ENCODE measurements at regions not wholly inside any gene's neighbourhood (a gene's known extent, or its start where the extent isn't known, plus 50 kb on each side); places are given as distances from the start of the nearest gene placed in this dataset.

- TF ChIP-seq, protein P1, sequence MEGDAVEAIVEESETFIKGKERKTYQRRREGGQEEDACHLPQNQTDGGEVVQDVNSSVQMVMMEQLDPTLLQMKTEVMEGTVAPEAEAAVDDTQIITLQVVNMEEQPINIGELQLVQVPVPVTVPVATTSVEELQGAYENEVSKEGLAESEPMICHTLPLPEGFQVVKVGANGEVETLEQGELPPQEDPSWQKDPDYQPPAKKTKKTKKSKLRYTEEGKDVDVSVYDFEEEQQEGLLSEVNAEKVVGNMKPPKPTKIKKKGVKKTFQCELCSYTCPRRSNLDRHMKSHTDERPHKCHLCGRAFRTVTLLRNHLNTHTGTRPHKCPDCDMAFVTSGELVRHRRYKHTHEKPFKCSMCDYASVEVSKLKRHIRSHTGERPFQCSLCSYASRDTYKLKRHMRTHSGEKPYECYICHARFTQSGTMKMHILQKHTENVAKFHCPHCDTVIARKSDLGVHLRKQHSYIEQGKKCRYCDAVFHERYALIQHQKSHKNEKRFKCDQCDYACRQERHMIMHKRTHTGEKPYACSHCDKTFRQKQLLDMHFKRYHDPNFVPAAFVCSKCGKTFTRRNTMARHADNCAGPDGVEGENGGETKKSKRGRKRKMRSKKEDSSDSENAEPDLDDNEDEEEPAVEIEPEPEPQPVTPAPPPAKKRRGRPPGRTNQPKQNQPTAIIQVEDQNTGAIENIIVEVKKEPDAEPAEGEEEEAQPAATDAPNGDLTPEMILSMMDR (IDR thresholded peaks at IDR 0.05) = no peak
These were observed 753.3 kb upstream of the LRRN3 start for GRCh38 chr7:110337646-110338045.

GRCh38 chr7:110347081-110347480 is 743.8 kb upstream of the LRRN3 start:
- TF ChIP-seq, protein P1 (IDR thresholded peaks at IDR 0.05) = no peak

- TF ChIP-seq, protein P1 (IDR thresholded peaks at IDR 0.05) = no peak
These were observed 734.5 kb upstream of the LRRN3 start for GRCh38 chr7:110356438-110356837.

- TF ChIP-seq, protein P1 (IDR thresholded peaks at IDR 0.05) = no peak
These were observed 732.9 kb upstream of the LRRN3 start for GRCh38 chr7:110358028-110358427.

GRCh38 chr7:110371709-110372108 is 719.2 kb upstream of the LRRN3 start:
- TF ChIP-seq, protein P1 (IDR thresholded peaks at IDR 0.05) = no peak

DNA sequence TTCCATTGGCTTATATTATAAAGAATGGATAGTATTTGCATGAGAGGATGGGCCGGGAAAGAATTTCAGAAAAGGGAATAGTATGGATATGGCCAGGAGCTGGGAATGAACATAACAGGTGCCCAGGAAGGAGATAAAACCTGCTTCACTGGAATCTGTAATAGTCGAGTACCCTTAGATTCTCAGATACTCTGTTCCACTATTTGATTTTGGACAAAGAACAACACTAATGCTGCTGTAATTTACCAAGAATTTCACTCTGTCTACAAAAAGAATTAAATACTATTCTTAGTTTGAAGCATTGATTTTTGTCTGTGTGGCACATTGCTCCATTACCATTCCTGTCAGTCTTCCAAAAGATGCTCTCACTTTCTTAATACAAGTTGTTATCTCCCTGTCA is 718.2 kb upstream of the LRRN3 start:
- TF ChIP-seq, protein P1 (IDR thresholded peaks at IDR 0.05) = no peak

DNA sequence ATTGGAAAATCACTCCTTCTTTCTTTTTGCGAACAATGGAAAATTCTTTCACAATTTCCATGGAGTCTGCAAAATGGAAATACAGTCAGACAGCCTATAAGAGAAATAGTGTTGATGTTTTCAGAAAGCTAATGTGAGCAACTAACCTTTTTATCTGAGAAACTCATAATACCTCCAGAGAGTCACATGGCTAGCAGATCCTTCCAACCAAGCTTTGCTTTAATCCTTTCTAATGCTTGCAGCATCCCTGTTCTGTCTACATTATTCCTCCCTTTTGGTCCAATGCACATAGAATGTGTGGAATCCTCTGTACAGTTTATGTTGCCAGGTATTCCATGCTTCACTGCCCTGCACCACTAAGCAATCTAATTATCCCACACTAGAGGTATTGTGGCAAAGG is 717.5 kb upstream of the LRRN3 start:
- TF ChIP-seq, protein P1 (IDR thresholded peaks at IDR 0.05) = no peak

- TF ChIP-seq, protein P1 (IDR thresholded peaks at IDR 0.05) = no peak
These were observed 717.1 kb upstream of the LRRN3 start for GRCh38 chr7:110373859-110374258.

All from LNCAP (cell line).